Left ventricle myocardium inferior (tissue), 1 donor: ENCODE measurements at regions not wholly inside any gene's neighbourhood (a gene's known extent, or its start where the extent isn't known, plus 50 kb on each side); places are given as distances from the start of the nearest gene placed in this dataset.
"Not testable (repeated sequence)": the region's sequence is repeated elsewhere in the genome, so short reads cannot be mapped to it uniquely, and the experiment has no call there.

ENCODE experiments used
- DNase-seq: peaks from one replicate; pipeline ENCODE4 v3.0.0-alpha.2; 2020
- H3K27ac ChIP-seq: fragments of 200-600 bp; replicated peaks from 2 replicates; pipeline ENCODE4 v1.8.0; 2021
- H3K27me3 ChIP-seq: fragments of 200-600 bp; 2 replicates; pipeline ENCODE4 v1.8.0; 2021; ENCODE audit warnings: low read depth
- H3K36me3 ChIP-seq: fragments of 200-600 bp; 2 replicates; pipeline ENCODE4 v1.8.0; 2021
- H3K4me1 ChIP-seq: fragments of 200-600 bp; 2 replicates; pipeline ENCODE4 v1.8.0; 2021
- H3K4me3 ChIP-seq: fragments of 200-600 bp; 2 replicates; pipeline ENCODE4 v1.8.0; 2021; ENCODE audit warnings: mild to moderate bottlenecking, moderate library complexity
- H3K9me3 ChIP-seq: fragments of 200-600 bp; replicated peaks from 2 replicates; pipeline ENCODE4 v1.8.0; 2021
- CTCF ChIP-seq: fragments of 200-600 bp; IDR thresholded peaks from 2 replicates; pipeline ENCODE4 v1.8.0; 2021; ENCODE audit warnings: antibody characterized with exemption, mild to moderate bottlenecking, borderline replicate concordance
- intact Hi-C: fragments of 100-400 bp; cut with micrococcal nuclease; formaldehyde crosslinking; loops from one replicate; pipeline ENCODE4 v1.11.0; 2022
- donor health status: DM: no; HTN: yes; CAD: no; lungs with severe emphysema.

GRCh38 chr4:66791686-66792085 lies 753.6 kb downstream of the CENPC start:
- Histone ChIP-seq H3K9me3 (no peaks in the 10 kb centered on the region), H3K36me3 (no peaks in the 10 kb centered on the region), H3K27me3 (no peaks in the 10 kb centered on the region), H3K27ac (no peak overlapping the region), H3K4me1 (no peaks in the 10 kb centered on the region), H3K4me3 (no peak overlapping the region)
- intact Hi-C loops = no loop called here
- TF ChIP-seq CTCF = no peak
- DNase-seq = no peak

DNA sequence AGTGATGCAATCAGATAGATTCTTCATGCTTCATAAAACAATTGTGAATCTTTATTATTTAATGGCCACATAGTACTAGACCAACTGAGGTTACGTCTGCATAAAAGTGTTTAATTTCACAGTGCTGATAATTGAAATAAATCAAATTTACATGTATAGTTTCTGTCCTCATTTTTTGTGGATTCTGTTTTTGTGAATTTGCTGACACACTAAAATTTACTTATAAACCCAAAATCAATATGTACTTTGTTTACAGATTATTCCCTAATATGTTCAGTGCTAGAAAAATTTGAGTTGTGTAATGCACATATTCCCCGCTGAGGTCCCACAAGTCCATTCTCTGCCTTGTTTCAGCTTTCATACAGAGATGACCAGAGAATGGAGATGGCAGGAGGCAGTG lies 759.8 kb downstream of the CENPC start:
- Histone ChIP-seq H3K27ac (no peak overlapping the region), H3K36me3 (no peaks in the 10 kb centered on the region), H3K9me3 (no peaks in the 10 kb centered on the region), H3K27me3 (no peaks in the 10 kb centered on the region), H3K4me1 (no peaks in the 10 kb centered on the region), H3K4me3 (no peak overlapping the region)
- no peak for TF ChIP-seq CTCF
- DNase-seq = no peak
- intact Hi-C loops = no loop called here

DNA sequence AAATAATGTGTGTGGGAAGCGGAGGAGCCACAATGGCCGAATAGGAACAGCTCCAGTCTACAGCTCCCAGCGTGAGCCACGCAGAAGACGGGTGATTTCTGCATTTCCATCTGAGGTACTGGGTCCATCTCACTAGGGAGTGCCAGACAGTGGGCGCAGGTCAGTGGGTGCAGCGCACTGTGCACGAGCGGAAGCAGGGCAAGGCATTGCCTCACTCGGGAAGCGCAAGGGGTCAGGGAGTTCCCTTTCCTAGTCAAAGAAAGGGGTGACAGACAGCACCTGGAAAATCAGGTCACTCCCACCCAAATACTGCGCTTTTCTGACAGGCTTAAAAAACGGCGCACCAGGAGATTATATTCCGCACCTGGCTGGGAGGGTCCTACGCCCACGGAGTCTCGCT lies 762.6 kb downstream of the CENPC start:
- H3K27ac ChIP-seq, H3K27me3 ChIP-seq, H3K36me3 ChIP-seq, intact Hi-C loops, H3K4me3 ChIP-seq, H3K9me3 ChIP-seq, DNase-seq, H3K4me1 ChIP-seq: not testable (repeated sequence)

- DNase-seq = no peak
- Histone ChIP-seq H3K9me3 (peaks cover 9% of the 10 kb centered on the region), H3K27me3 (no peaks in the 10 kb centered on the region), H3K4me3 (no peak overlapping the region), H3K4me1 (no peaks in the 10 kb centered on the region), H3K36me3 (no peaks in the 10 kb centered on the region), H3K27ac (no peak overlapping the region)
- no peak for TF ChIP-seq CTCF
- intact Hi-C loops = no loop called here
These were observed 768.2 kb downstream of the CENPC start for GRCh38 chr4:66777097-66777496.

DNA sequence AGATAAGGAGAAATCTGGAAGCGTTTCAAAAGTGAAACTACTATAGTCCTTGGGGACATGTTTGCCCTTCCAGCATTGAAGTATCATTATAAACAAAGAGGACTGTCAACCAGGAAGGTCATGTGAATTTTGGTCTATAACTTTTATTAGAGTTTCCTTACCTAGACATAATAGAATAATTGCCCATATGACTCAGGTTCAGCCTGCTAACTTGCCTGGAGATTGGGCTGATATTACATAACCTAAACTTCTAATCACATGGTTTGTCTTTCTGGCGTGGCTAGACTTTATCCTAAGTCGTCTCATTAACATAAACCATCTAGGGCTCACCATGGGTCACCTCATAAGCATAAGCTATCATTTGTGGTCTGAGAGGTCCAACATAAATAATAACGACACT lies 775.9 kb downstream of the CENPC start:
- no peak for TF ChIP-seq CTCF
- no peaks in the 10 kb centered on the region for H3K4me1 ChIP-seq
- DNase-seq = no peak
- H3K36me3 ChIP-seq = no peaks in the 10 kb centered on the region
- H3K4me3 ChIP-seq = no peak overlapping the region
- peaks cover 14% of the 10 kb centered on the region for H3K9me3 ChIP-seq
- no peaks in the 10 kb centered on the region for H3K27me3 ChIP-seq
- intact Hi-C loops = no loop called here
- H3K27ac ChIP-seq = no peak overlapping the region

DNA sequence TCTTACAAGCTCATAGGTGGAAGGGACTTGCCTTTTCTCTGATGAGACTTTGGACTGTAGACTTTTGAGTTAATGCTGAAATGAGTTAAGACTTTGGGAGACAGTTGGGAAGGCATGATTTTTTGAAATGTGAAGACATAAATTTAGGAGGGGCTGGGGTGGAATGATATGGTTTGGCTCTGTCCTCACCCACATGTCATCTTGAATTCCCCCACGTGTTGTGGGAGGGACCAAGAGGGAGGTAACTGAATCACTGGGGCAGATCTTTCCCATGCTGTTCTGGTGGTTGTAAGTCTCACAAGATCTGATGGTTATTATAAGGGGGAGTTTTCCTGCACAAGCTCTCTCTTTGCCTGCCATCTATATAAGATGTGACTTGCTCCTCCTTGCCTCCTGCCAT lies 777.9 kb downstream of the CENPC start:
- intact Hi-C loops = no loop called here
- Histone ChIP-seq H3K27ac (no peak overlapping the region), H3K4me3 (no peak overlapping the region), H3K36me3 (no peaks in the 10 kb centered on the region), H3K27me3 (no peaks in the 10 kb centered on the region), H3K4me1 (no peaks in the 10 kb centered on the region), H3K9me3 (peaks cover 14% of the 10 kb centered on the region)
- no peak for TF ChIP-seq CTCF
- DNase-seq = no peak
